Stimulated activated CD8-positive, alpha-beta memory T cell treated with anti-CD3 and anti-CD28 coated beads, Interleukin-15, amount 100 ng/mL, for 48 hours (primary cell): ENCODE measurements at regions not wholly inside any gene's neighbourhood (a gene's known extent, or its start where the extent isn't known, plus 50 kb on each side); places are given as distances from the start of the nearest gene placed in this dataset.

ENCODE experiments used
- DNase-seq, 2 donors: peaks; one replicate each; pipeline ENCODE4 v3.0.0-alpha.2; 2020; ENCODE audit warnings: low read depth in 2 of 2

- no peak for DNase-seq
Measured at GRCh38 chr21:38654580-38654979, 151.1 kb upstream of the ETS2 start.

- DNase-seq, result no peak
Measured at GRCh38 chr21:38658511-38658910, 147.2 kb upstream of the ETS2 start.

- DNase-seq, result no peak
Measured at GRCh38 chr21:38659936-38660332, 145.8 kb upstream of the ETS2 start.

- DNase-seq, result no peak
Measured at GRCh38 chr21:38660333-38661196, 145.2 kb upstream of the ETS2 start.

GRCh38 chr21:38661197-38661871 lies 144.4 kb upstream of the ETS2 start:
- no peak for DNase-seq

GRCh38 chr21:38661889-38662568 lies 143.7 kb upstream of the ETS2 start:
- DNase-seq, result no peak

GRCh38 chr21:38663282-38663681 lies 142.4 kb upstream of the ETS2 start:
- DNase-seq, result no peak

GRCh38 chr21:38664315-38664714 lies 141.4 kb upstream of the ETS2 start:
- no peak for DNase-seq

- DNase-seq, result no peak
Measured at GRCh38 chr21:38664841-38665240, 140.9 kb upstream of the ETS2 start.

- DNase-seq, result no peak
Measured at GRCh38 chr21:38667291-38667870, 138.3 kb upstream of the ETS2 start.

- no peak for DNase-seq
Measured at GRCh38 chr21:38668067-38668466, 137.7 kb upstream of the ETS2 start.

- DNase-seq, result no peak
Measured at GRCh38 chr21:38668541-38668940, 137.2 kb upstream of the ETS2 start.

GRCh38 chr21:38669186-38669585 lies 136.5 kb upstream of the ETS2 start:
- no peak for DNase-seq

- no peak for DNase-seq
Measured at GRCh38 chr21:38670861-38671260, 134.9 kb upstream of the ETS2 start.

GRCh38 chr21:38671773-38672172 lies 134.0 kb upstream of the ETS2 start:
- DNase-seq, result no peak

GRCh38 chr21:38675182-38675824 lies 130.4 kb upstream of the ETS2 start:
- no peak for DNase-seq

GRCh38 chr21:38678827-38679226 lies 126.9 kb upstream of the ETS2 start:
- no peak for DNase-seq

GRCh38 chr21:38679534-38679933 lies 126.2 kb upstream of the ETS2 start:
- DNase-seq, result no peak

- no peak for DNase-seq
Measured at GRCh38 chr21:38680401-38680800, 125.3 kb upstream of the ETS2 start.

- DNase-seq, result no peak
Measured at GRCh38 chr21:38683222-38683621, 122.5 kb upstream of the ETS2 start.

GRCh38 chr21:38688068-38688467 lies 117.7 kb upstream of the ETS2 start:
- no peak for DNase-seq

- DNase-seq, result no peak
Measured at GRCh38 chr21:38691631-38692030, 114.1 kb upstream of the ETS2 start.
